Adrenal gland (tissue), 9 donors: ENCODE measurements at regions not wholly inside any gene's neighbourhood (a gene's known extent, or its start where the extent isn't known, plus 50 kb on each side); places are given as distances from the start of the nearest gene placed in this dataset.
A peak's percentile ranks its signal among the peaks of the same experiment; 100 is the strongest.
"Not testable (repeated sequence)": the region's sequence is repeated elsewhere in the genome, so short reads cannot be mapped to it uniquely, and the experiment has no call there.

Source experiments
- DNase-seq, 7 donors: peaks; one replicate each; pipeline ENCODE4 v3.0.0-alpha.2; 2019 to 2020
- H3K27ac ChIP-seq, 5 donors: fragments of 200-600 bp; sonication (generic) in 4 of 5; 1 replicate in 3 of 5; 2 replicates in 2 of 5; pipeline versions ENCODE4 v1.5.1 to v1.8.0; 2016 to 2020; ENCODE audit warnings: mild to moderate bottlenecking in 1 of 5
- H3K27me3 ChIP-seq: fragments of 200-600 bp; 2 replicates; pipeline ENCODE4 v1.8.0; 2021
- H3K36me3 ChIP-seq, 2 donors: fragments of 200-600 bp; replicated peaks in 1 of 2; 1 replicate in 1 of 2; 2 replicates in 1 of 2; pipeline versions ENCODE4 v1.5.1 to v1.8.0; 2018 to 2022
- H3K4me1 ChIP-seq, 2 donors: fragments of 200-600 bp; replicated peaks in 1 of 2; 1 replicate in 1 of 2; 2 replicates in 1 of 2; pipeline versions ENCODE4 v1.5.1 to v1.8.0; 2018 to 2021
- H3K4me3 ChIP-seq, 4 donors: fragments of 200-600 bp; sonication (generic) in 3 of 4; one replicate each; pipeline ENCODE4 v1.5.1; 2016 to 2018
- H3K9me3 ChIP-seq, 3 donors: fragments of 200-600 bp; sonication (generic) in 1 of 3; replicated peaks in 1 of 3; 1 replicate in 2 of 3; 2 replicates in 1 of 3; pipeline versions ENCODE4 v1.5.1 to v1.8.0; 2016 to 2021
- POLR2A ChIP-seq, 2 donors: fragments of 450-650 bp; IDR thresholded peaks; one replicate each; pipeline ENCODE4 v1.6.1; 2017; ENCODE audit warnings: antibody characterized with exemption in 2 of 2, mild to moderate bottlenecking in 2 of 2, moderate library complexity in 1 of 2
- WGBS, 4 donors: extraction: QIAGEN DNeasy Blood & Tissue Kit in 2 of 4; methylation state at CpG; one replicate each; pipeline versions ENCODE4 v1.1.5 to v1.1.7; 2013 to 2017; 5-methylcytosine and 5-hydroxymethylcytosine counted together
- intact Hi-C, 2 donors: fragments of 100-400 bp; cut with DNase I; formaldehyde crosslinking; loops; one replicate each; pipeline versions ENCODE4 v1.14.1 to v1.15.0; 2022 to 2023
- TF ChIP-seq, protein P1 (sequence below), 6 experiments: fragments of 450-650 bp in 4 of 6; fragments of 200-600 bp in 2 of 6; sonication (generic) in 1 of 6; IDR thresholded peaks; 1 replicate in 5 of 6; 2 replicates in 1 of 6; pipeline versions ENCODE4 v1.5.1 to v1.8.0; 2016 to 2021; ENCODE audit warnings: antibody characterized with exemption in 6 of 6, mild to moderate bottlenecking in 2 of 6, moderate library complexity in 1 of 6
- donor health status: healthy with polysubstance abuse.
- donor health status: Bipolar disorder and iron deficiency.
- donor health status: DM: yes; HTN: yes; CAD: no.
- donor health status: DM: no; HTN: no; CAD: no.
- donor health status: DM: no; HTN: no; CAD: no.

DNA sequence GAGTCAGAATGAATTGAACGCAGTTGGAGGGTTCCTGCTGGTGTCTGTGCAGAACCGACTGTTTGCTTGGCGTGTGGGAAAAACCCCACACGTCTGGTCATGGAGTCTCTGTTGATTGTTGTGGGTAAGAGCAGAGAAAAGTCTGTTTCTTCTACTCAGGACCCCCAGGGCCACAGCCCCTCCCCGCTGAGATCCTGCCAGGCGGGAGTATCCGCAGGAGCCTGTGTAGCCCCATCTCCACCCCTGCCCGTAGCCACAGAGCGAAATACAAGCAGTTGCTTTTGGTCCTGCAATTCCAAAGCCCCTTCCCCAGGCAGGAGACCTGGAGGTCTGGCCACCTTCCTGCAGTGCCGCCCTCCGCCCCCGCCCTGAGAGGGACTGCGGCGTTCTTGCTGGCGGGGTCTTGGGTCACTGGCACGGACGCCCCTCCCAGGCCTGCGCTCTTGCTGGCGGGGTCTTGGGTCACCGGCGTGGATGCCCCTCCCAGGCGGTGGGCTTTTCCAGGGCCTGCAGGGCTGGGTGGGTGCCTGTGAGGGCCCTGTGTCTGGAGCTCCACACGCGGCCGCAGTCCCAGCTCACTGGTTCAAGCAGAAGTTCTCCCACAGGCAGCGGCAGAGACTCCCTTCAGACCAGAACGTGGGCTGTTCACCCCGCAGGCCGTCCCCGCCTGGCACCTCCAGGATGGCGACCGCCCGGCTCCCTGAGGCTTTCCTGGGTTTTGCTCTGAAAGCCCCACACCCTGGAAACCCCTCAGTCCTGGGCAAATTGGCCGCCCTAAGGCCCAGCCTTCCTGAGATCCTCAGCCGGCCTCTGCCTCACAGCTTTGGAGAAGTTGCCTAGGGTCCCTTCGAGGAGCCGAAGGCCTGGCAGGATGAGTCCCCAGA lies 76.0 kb upstream of the CTDP1 start:
- peak in 1 of 7 donors; percentile 3 for DNase-seq
- intact Hi-C loops: no loop called here

DNA sequence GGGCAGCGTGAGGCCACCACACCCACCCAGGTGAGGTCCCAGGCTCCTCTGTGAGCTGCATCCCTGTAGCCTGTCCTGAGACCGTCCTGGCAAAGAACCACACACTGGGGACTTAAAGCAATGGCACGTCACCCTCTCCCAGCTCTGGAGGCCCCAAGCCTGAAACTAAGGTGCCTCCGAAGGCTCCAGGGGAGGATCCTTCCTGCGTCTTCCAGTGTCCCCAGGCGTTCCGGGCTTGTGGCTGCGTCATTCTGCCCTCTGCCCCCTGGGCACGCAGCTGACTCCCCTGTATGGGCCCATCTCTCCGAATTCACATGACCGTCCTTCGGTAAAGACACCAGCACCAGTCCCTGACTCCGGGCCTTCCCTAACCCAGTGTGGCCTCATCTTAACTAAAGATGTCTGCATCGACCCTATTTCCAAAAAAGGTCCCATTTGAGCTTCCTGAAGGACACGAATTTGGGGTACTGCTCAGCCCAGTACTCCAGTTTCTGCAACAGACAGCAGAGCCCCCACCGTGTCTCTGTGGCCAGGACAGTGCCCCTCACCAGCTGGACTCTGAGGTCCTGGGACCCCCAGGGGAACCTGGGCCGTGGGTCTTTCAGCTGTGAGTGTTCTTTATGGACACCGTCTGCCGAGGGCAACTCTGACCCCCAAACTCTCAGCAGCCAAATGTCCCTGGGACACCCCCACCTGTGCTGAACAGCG lies 75.2 kb upstream of the CTDP1 start:
- 88 to 91% (median 89%) methylated on average over 12 to 20 of the region's 20 CpGs for WGBS, 4 donors
- no peak for TF ChIP-seq POLR2A (IDR thresholded peaks at IDR 0.05)
- TF ChIP-seq, protein P1, sequence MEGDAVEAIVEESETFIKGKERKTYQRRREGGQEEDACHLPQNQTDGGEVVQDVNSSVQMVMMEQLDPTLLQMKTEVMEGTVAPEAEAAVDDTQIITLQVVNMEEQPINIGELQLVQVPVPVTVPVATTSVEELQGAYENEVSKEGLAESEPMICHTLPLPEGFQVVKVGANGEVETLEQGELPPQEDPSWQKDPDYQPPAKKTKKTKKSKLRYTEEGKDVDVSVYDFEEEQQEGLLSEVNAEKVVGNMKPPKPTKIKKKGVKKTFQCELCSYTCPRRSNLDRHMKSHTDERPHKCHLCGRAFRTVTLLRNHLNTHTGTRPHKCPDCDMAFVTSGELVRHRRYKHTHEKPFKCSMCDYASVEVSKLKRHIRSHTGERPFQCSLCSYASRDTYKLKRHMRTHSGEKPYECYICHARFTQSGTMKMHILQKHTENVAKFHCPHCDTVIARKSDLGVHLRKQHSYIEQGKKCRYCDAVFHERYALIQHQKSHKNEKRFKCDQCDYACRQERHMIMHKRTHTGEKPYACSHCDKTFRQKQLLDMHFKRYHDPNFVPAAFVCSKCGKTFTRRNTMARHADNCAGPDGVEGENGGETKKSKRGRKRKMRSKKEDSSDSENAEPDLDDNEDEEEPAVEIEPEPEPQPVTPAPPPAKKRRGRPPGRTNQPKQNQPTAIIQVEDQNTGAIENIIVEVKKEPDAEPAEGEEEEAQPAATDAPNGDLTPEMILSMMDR (IDR thresholded peaks at IDR 0.05): no peak
- Histone ChIP-seq H3K9me3 (no peaks in the 10 kb centered on the region), H3K36me3 (no peaks in the 10 kb centered on the region), H3K27ac (no peak overlapping the region), H3K4me1 (no peaks in the 10 kb centered on the region), H3K4me3 (no peak overlapping the region), H3K27me3 (peaks cover 8% of the 10 kb centered on the region)
- peak in 2 of 7 donors; percentile 2 to 3 for DNase-seq
- intact Hi-C loops: no loop called here

More for the DNA sequence above, 76.0 kb upstream of the CTDP1 start:
- WGBS, 4 donors: 92 to 97% (median 92%) methylated on average over 19 to 37 of the region's 37 CpGs
- Histone ChIP-seq H3K9me3 (no peaks in the 10 kb centered on the region), H3K36me3 (no peaks in the 10 kb centered on the region), H3K27me3 (peaks cover 8% of the 10 kb centered on the region), H3K4me1 (no peaks in the 10 kb centered on the region), H3K27ac (no peak overlapping the region), H3K4me3 (no peak overlapping the region)
- TF ChIP-seq, protein P1 (IDR thresholded peaks at IDR 0.05): no peak
- no peak for TF ChIP-seq POLR2A (IDR thresholded peaks at IDR 0.05)

DNA sequence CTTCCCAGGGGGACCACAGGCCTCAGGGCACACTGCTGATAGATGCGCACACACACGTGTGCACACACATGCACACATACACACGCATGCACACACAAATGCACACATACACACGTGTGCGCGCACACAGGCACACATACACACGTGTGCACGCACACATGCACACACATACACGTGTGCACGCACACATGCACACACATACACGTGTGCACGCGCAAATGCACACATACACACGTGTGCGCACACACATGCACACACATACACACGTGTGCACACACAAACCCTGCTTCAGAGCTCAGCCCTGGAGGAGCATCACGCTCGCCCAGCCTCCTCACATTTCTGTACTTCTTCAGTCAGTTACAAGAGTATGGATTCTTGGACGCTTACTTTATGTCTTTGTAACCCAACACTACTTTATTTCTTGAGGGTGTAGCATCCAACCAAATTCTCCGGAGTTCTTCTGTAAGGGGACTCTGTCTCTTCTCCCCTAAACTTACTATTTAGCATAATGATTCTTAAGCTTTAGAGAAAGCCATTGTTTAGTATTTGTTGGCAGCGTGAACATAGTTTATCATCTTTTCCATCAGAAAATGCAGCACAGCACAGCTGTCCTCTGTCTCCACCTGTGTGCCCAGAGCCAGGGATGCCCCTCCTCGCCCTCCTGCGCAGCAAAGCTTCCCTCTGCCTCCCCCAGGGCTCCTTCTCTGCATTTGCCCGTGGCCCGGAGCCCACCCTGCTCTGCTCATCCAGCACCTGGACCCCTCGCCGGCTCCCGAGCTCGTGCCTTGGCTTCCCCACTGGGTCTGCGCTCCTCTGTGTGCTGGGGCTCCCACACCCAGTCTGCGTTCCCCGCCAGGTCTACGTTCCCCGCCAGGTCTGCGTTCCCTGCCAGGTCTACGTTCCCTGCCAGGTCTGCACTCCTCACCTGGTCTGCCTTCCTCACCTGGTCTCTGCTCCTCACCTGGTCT lies 74.4 kb upstream of the CTDP1 start:
- Histone ChIP-seq H3K36me3 (no peaks in the 10 kb centered on the region), H3K27me3 (peaks cover 8% of the 10 kb centered on the region), H3K4me1 (no peaks in the 10 kb centered on the region), H3K4me3 (no peak overlapping the region), H3K9me3 (no peaks in the 10 kb centered on the region), H3K27ac (no peak overlapping the region)
- TF ChIP-seq, protein P1 (IDR thresholded peaks at IDR 0.05): no peak
- DNase-seq: peak in 1 of 7 donors; percentile 5
- WGBS, 4 donors: 83 to 87% (median 86%) methylated on average over 36 of the region's 36 CpGs
- intact Hi-C loops: no loop called here

DNA sequence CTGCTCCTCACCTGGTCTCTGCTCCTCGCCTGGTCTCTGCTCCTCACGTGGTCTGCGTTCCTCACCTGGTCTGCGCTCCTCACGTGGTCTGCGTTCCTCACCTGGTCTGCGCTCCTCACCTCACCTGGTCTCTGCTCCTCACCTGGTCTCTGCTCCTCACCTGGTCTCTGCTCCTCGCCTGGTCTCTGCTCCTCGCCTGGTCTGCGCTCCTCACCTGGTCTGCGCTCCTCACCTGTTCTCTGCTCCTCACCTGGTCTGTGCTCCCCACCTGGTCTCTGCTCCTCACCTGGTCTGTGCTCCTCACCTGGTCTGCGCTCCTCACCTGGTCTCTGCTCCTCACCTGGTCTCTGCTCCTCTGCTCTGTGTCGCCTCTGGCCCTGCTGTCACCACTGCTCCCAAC lies 73.5 kb upstream of the CTDP1 start:
- WGBS, 4 donors: 84 to 93% (median 85%) methylated on average over 13 of the region's 13 CpGs
- DNase-seq: not testable (repeated sequence)

More for the DNA sequence above, 73.5 kb upstream of the CTDP1 start:
- H3K27me3 ChIP-seq, H3K4me1 ChIP-seq, intact Hi-C loops, H3K4me3 ChIP-seq, H3K27ac ChIP-seq, H3K36me3 ChIP-seq, H3K9me3 ChIP-seq: not testable (repeated sequence)
